ENCODE measurements at regions not wholly inside any gene's neighbourhood (a gene's known extent, or its start where the extent isn't known, plus 50 kb on each side); places are given as distances from the start of the nearest gene placed in this dataset.

GRCh38 chr16:73412416-73412815 is 364.5 kb upstream of the ZFHX3 start:
- ATAC-seq (ENCODE audit: low FRiP score): no peak

GRCh38 chr16:73408716-73409115 is 360.8 kb upstream of the ZFHX3 start:
- ATAC-seq (ENCODE audit: low FRiP score): no peak
- DNase-seq (ENCODE audit: low spot score): no peak
- TF ChIP-seq CTCF (IDR thresholded peaks at IDR 0.05): no peak

More at GRCh38 chr16:73412416-73412815, 364.5 kb upstream of the ZFHX3 start:
- DNase-seq (ENCODE audit: low spot score): no peak
- no peak for TF ChIP-seq CTCF (IDR thresholded peaks at IDR 0.05)

GRCh38 chr16:73408311-73408710 is 360.4 kb upstream of the ZFHX3 start:
- DNase-seq (ENCODE audit: low spot score) (no peak), ATAC-seq (ENCODE audit: low FRiP score) (no peak)
- TF ChIP-seq CTCF (IDR thresholded peaks at IDR 0.05): no peak

GRCh38 chr16:73405851-73406250 is 357.9 kb upstream of the ZFHX3 start:
- no peak for DNase-seq (ENCODE audit: low spot score)
- no peak for TF ChIP-seq CTCF (IDR thresholded peaks at IDR 0.05)
- no peak for ATAC-seq (ENCODE audit: low FRiP score)

GRCh38 chr16:73404001-73404400 is 356.1 kb upstream of the ZFHX3 start:
- no peak for TF ChIP-seq CTCF (IDR thresholded peaks at IDR 0.05)

GRCh38 chr16:73403291-73403690 is 355.4 kb upstream of the ZFHX3 start:
- ATAC-seq (ENCODE audit: low FRiP score): no peak
- no peak for TF ChIP-seq CTCF (IDR thresholded peaks at IDR 0.05)
- no peak for DNase-seq (ENCODE audit: low spot score)

More at GRCh38 chr16:73404001-73404400, 356.1 kb upstream of the ZFHX3 start:
- no peak for ATAC-seq (ENCODE audit: low FRiP score)
- DNase-seq (ENCODE audit: low spot score): no peak

- no peak for TF ChIP-seq CTCF (IDR thresholded peaks at IDR 0.05)
- ATAC-seq (ENCODE audit: low FRiP score) (no peak), DNase-seq (ENCODE audit: low spot score) (no peak)
Measured at GRCh38 chr16:73400951-73401350, 353.0 kb upstream of the ZFHX3 start.

Measured in omental fat pad (tissue), 3 donors.